ENCODE measurements at regions not wholly inside any gene's neighbourhood (a gene's known extent, or its start where the extent isn't known, plus 50 kb on each side); places are given as distances from the start of the nearest gene placed in this dataset.

DNA sequence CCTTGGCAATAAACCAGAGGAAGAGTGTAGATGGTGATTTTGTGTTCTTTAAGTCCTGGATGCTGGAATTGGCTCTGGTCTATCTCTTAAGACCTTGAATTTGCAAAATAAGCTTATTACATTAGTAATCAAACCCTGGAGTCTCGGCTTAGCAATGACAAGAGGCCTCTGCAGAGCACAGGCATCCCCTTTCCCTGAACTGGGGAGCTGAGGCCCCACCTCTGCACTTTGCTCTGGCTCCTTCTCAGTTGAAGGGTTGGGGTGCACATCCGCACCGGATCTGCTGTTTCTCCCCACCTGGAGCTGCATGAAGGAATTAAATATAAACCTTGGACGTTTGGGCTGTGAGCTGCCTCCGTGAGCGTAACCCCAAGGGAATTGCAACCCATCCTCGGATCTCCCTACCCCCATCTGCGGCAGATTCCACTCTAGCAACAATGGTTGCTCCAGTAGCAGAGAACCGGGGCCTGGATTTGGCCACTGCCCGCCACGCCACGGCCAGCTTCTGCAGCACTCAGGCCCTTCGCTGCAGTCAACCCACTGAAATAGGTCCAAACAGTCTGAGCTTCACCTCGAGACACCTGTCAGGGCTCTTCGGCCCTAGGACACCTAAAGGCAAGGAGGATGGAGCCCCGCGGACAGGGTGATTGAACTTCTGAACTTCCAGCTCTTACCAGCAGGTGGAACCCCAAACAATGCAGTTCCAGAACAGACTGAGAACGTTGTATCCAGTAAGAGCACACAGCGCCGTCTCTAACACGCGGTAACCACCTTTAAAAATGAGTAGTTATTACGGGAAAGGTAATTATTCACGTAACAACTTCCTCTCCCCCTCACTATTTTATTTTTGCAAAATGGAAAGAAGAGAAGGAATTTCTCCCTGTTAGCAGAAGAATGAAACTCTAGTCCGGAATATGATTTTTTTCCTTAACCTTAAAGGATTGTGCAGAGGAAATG, 54.8 kb upstream of the CAPRIN1 start:
- TF ChIP-seq, protein P1, sequence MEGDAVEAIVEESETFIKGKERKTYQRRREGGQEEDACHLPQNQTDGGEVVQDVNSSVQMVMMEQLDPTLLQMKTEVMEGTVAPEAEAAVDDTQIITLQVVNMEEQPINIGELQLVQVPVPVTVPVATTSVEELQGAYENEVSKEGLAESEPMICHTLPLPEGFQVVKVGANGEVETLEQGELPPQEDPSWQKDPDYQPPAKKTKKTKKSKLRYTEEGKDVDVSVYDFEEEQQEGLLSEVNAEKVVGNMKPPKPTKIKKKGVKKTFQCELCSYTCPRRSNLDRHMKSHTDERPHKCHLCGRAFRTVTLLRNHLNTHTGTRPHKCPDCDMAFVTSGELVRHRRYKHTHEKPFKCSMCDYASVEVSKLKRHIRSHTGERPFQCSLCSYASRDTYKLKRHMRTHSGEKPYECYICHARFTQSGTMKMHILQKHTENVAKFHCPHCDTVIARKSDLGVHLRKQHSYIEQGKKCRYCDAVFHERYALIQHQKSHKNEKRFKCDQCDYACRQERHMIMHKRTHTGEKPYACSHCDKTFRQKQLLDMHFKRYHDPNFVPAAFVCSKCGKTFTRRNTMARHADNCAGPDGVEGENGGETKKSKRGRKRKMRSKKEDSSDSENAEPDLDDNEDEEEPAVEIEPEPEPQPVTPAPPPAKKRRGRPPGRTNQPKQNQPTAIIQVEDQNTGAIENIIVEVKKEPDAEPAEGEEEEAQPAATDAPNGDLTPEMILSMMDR (conservative IDR thresholded peaks at IDR 0.05) = peak; percentile 90
- no peak for TF ChIP-seq ZFX (IDR thresholded peaks at IDR 0.05)

Measured in C4-2B (cell line).